HG03159 (cell line): ENCODE measurements at regions not wholly inside any gene's neighbourhood (a gene's known extent, or its start where the extent isn't known, plus 50 kb on each side); places are given as distances from the start of the nearest gene placed in this dataset.
"Not testable (repeated sequence)": the region's sequence is repeated elsewhere in the genome, so short reads cannot be mapped to it uniquely, and the experiment has no call there.

ENCODE experiments used
- ATAC-seq: cut with Tn5 transposase; IDR thresholded peaks from one replicate; pipeline ENCODE4 v1.9.1; 2021; ENCODE audit warnings: mild to moderate bottlenecking, moderate library complexity; ENCODE audit not compliant: unreplicated experiment

DNA sequence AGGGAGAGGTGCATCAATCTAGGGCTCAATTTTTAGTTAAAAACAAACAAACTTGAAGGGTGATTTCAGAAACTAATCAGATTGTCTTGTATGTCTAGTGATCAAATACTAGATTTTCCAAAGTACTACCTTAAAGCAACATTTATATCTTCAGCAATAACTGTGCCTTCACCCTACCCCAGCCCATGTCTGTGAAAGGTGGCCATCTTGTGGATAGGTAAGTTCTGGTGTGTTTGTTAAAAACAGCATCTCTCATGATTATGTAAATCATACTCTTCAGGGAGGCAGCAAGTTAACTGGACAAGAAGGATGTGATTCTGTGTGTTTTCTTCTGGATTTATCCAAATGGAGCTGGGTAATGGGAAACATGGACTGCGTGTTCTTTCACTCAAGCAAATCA is 81.4 kb upstream of the ACSL1 start:
- ATAC-seq: no peak

DNA sequence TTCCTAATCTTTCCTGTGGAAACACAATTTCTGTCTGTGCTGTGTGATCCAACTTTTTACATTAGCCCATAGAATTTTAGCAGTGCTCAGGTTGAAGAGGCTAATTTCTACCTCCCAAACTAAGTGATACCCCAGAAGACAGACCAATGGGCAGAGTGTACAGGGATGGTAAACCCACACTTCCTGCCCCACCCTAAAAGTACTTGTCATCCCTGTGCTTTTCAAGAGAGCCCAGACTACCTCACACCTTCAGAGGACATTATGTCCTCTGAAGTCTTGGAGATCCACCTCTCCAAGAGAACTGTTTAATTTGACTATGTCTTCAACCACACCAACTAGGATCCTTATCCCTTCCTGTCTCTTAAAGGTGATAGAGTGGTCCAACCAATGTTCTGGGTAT is 82.0 kb upstream of the ACSL1 start:
- ATAC-seq: no peak

DNA sequence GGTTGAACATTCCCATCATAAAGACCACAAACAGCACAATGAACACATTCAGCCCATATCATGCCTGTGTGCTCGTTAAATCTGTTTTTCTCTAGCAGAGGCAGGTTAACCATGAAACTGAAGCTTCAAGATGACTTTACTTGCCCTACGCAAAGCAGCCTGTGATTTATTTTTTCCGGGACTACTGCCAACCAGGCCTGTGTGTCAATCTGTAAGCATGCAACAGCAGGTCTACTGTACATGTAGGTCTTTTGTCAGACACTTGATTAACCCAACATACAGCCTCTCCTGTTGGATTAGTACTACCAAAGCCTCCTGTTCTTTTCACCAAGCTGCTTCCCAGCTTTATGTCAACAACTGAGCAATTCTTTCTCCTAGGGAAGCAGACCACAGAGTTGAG is 85.5 kb upstream of the ACSL1 start:
- no peak for ATAC-seq

DNA sequence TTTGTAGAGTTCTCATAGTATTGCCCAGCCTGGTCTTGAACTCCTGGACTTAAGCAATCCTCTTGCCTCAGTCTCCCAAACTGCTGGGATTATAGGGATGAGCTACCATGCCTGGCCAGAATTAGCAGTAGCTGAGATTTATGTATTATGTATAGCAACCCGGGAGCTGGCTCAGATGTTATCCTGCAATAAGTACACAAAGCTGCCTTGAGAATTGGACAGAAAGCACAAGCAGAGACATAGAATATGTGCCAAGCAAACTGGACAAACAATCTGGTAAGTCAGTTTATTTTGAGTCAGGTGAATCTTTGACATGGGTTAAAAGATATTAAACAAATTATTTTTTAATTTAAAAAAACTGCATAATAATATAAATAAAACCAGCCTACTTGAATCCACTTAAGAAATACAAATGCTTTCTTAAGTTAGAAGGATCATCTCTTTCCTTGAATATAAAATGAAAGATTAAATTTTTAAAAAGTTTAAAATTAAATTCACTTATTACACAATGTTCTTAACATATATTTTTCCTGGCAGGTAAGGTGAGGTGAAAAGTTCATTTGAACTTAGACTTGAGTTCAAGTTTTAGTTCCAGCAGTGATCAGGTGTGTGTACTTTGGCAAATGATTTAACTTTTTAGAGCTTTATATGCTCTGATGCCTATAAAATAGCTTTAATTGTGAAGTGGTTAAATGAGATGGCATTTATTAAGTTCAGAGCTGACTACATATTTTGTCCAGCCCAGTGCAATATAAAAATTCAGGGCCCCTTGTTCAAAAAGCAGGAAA is 87.8 kb upstream of the ACSL1 start:
- ATAC-seq: no peak

DNA sequence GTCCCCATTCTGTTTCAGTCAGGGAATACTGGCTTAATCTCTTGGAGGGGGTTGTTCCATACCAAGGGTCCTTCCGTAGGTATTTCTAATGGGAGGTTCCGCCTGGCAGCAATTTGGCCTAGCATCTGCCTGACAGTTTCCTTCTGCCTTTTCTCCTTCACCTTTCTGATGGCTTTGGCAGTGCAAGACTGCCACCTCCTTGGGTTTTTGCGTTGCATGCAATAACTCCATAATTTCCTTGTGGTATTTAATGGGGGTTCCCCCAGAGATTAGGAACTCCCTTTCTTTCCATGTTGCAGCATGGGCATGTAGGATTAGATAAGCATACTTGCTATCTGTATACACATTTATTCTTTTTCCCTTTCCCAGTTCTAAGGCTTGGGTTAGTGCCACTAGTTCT is 93.0 kb upstream of the ACSL1 start:
- not testable (repeated sequence) for ATAC-seq

DNA sequence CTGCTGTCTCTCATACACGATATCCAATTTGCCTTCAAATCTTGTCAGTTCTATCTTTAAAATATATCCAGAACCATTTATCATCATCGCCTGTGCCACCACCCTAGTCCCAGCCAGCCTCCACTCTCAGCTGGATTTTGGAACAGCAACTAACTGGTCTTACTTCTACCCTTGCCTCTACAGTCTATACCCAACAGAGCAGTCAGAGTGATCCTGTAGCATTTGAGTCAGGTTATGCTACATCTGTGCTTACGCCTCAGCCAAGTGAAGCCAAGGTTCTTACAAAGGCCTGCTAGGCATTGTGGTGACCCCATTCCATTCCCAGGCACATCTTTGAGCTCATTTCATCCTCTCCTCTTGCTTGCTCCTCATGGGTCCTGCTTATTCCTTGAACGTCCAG is 95.7 kb upstream of the ACSL1 start:
- no peak for ATAC-seq

DNA sequence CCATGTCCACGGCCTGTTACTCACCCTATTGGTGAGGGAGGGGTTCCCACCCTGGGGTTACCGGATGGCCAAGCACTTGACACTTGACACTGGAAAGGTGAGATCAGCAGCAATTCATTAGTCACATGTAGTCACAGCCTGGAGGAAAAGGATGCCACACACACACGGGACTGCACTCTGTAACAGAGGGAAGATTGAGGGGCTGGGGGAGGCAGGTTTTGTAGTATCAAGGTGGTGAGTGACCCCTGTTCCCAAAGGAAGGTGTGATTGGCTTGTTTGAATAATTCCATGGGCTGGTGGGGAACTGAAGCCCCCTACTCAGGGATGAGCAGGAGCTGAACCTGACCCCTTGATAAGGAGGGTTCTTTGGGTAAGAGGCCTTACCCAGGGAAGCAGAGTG is 96.0 kb upstream of the HELT start:
- no peak for ATAC-seq

DNA sequence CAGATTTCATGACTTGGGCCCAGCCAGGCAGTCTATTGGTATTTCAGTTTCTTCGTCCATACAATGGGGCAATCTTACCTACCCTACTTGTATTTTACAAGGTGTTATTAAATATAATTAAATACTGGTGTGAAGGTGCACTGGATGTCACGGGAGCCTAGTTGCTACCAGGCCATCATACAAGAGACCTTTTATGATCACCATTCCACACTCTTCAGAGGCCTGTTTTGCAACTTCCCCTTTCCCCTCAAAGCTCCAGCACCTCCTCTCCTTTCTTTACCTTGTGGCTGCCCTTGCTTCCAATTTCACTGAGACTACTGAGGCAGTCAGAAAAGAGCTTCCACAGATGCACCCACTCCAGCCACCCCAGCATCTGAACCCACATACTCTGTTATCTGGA is 93.8 kb upstream of the HELT start:
- no peak for ATAC-seq

DNA sequence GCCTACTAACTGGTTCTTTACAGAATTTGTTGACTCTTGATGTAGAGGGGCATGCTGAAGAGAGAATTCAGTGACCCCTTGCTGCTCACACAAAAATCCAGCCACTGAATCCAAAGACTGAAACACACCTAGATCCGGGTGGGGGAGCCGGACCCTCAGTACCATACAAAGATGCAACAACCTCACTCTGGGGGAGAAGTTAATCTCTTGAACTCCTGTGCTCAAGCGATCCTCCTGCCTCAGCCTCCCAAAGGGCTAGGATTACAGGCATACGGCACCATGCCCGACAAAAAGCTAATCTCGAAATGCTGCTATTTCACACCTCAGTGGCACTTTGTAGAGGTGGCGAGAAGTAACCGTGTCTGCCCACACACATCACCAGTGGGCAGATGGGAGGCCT is 88.8 kb upstream of the HELT start:
- ATAC-seq: no peak

DNA sequence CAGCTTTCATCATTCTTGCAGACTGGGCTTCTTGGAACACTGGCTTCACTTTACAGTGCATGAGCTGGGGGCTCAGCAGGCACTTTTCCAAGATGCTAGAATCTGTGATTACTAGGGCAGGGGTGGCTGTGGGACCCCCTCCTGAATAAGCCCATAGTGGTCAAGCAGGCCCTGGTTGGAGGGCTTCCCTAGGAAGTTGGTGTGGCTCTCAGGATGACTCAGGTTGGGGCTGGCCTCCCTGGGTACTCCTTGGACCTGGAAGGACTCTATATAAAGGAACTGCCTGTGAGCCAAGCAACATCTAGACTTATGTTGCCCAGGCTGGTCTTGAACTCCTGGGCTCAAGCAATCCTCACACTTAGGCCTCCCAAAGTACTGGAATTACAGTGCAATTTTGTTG is 88.3 kb upstream of the HELT start:
- ATAC-seq: no peak

DNA sequence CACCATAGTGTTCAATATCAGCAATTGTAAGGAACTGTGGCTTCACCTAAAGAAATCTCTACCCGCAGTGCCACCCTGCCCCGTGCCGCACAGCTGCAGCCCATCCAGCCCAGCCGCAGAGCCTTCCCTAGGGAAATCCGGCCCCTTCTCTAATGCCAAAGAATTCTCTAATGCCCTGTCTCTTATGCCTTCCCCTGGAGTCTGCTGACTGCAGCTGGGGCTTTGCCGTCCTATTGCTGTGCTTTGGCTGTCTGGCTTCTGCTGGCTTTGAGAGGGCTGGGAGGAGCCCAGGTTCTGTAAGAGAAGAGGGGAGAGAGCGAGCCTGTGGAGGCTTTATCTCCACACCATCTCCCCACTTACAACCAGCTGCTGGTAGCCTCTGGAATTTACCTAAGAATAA is 85.9 kb upstream of the HELT start:
- no peak for ATAC-seq

DNA sequence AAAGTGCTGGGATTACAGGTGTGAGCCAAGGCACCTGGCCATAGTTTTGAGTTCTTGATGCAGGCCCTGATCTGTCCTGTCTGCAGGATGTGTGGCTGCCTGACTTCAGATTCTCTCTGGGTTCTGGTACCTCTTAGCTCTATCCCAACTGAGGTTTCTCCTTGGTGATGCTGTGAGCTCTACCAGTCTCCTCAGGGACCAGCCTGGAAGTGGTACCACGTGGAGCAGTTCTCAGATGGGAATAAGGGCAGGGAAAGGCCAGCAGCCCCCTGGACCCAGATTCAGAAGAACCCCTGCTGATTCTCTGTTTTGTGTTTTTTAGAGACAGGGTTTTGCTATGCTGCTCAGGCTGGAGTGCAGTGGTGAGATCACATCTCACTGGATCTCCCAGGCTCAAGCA is 85.0 kb upstream of the HELT start:
- ATAC-seq: no peak

DNA sequence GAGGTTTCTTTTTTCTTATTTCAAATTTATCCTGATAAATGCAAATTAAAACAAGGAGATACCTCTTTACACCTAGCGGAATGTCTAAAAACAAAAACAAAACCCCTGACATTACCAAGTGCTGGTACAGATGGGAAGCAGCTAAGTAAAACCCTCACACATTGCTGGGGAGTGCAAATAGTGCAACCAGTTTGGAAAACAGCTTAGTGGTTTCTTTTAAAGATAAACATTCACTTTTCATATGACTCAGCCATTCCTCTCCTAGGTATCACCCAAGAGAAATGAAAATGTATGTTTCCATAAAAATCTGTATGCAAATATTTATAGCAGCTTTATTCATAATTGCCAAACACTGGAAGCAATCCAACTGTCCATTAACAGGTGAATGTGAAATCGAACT is 84.1 kb upstream of the HELT start:
- no peak for ATAC-seq

DNA sequence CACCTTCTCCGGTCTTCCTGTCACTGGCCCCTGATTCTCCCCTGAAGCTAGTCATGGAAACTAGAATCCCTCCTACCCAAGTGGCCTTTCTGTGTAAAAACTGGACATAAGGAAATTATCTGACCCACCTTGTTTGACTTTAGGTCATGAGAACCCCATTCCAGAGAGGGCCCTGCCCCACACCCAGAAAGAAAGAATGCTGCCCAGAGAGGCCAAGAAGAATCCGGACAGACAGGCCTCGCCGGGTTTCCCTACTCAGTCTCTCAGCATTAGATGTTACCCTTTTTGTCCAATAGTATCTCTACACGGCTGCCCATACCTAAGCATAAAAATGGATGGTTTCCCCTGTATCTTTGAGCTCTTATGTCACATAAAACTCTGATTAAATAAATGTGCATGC is 83.3 kb upstream of the HELT start:
- no peak for ATAC-seq

DNA sequence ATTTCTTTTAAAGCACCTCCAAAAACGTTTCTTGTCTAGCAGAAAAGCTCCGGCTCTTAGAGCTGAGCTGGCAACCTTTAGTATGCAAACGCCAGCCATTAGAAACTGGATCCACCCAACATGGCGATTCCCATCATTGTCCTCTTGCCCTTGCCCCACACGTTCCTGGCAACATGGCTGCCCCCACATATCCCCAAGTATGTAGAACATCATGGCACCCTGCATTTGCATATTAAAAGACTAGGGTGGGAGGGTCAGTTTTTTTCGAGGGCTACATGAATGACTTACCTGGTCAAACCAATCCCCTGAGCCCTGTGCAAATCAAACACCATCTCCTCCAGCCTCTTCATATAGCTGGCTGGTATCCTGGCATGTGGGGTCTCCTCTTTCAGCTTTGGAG is 82.2 kb upstream of the HELT start:
- no peak for ATAC-seq

DNA sequence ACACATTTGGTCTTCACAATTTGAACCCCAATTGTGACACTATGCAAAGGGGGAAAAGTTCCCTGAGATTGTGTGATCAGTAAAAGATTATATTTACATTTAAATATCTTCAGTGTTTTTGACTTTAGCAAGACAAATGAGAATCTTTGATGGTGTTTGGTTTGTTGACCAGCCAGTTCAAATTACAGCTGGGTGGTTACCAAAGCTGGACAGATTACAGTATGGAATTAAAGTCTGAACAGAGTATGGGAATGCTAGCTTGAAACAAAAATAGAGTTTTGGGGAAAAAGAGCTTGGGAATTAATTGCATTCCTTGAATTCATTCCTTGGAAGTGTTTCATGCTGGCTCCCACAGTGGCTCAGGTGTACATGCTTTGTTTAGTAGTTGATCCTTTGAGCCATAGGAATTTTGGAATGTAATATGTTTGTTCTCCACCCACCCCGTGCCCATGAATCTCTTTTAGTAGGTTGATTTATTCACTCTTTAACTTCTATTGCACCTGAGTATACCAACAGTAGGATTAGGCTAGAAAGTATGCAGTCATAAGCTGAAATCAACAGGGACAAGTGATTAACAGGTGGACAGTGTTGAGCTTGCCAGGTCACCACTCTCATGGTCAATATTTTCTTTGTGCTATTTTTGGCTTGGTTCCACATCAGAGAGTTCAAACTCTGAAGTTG is 81.1 kb upstream of the HELT start:
- ATAC-seq: no peak

DNA sequence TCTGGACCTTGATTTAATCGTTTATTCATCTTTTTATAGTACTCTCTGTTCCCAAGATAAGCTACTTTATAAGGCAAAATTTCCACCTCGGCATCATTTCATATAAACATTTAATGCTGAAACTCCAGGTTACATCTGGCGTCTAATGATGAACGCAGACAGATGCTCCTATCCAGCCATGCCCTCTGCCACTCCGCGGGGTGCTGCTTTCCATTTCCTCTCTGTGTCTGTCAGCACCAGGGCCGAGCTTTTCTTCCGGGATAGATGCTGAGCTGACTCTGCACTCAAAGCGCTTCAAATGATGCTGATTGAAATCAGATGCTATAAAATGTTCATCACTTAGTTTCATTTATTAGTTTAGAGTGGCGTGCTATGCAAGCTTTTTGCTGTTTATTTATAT is 80.5 kb upstream of the HELT start:
- no peak for ATAC-seq

DNA sequence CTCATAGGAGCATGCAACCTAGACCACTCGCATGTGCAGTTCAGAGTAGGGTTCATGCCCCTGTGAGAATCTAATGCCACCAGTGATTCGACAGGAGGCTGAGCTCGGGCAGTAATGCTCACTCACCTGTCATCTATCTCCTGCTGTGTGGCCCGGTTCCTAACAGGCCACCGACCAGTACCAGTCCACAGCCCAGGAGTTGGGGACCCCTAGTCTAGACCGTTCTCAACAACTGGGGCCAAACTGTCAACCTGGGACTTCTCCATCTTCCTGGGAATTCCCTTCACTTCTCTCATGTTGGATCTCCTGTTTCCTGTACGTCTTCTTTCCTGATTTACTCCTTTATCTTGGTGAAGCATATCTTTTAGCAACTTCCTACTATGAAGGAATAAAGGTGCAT is 79.4 kb upstream of the HELT start:
- no peak for ATAC-seq

DNA sequence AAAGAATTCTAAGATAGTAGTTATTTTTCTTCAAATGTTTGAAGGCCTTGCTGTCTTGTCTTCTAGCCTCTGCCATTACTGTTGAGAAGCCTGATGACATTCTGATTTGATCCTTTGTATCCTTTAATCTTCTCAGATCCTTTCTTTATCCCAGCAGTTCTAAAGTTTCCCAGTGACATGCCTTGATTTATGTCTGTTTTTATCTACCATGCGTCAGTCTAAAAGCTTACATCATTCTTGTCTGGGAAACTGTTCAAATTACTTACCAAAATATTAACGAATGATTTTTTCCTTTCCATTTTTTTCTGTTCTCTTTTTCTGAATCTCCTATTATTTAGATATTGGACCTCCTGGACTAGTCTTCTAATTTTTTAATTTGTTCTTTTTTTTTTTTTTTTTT is 78.3 kb upstream of the HELT start:
- no peak for ATAC-seq

DNA sequence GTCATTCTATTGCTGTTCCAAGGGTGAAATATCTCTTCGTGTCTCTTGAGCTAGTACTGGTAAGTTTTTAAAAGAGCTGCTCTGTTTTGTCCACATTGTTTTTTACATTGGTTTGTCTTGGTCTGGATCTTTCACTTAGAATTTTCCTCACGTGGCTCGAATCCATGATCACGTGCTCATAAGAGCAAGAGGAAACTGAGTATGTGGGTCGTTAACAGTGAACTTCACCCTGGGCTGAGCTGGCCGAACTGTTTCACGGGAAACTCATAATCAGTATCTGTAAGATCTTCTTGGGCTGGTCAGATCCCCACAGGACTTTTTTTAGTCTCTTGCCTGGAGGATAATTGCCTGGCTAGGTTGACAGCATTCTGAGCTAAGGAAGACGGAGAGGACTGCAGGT is 77.8 kb upstream of the HELT start:
- ATAC-seq: no peak

DNA sequence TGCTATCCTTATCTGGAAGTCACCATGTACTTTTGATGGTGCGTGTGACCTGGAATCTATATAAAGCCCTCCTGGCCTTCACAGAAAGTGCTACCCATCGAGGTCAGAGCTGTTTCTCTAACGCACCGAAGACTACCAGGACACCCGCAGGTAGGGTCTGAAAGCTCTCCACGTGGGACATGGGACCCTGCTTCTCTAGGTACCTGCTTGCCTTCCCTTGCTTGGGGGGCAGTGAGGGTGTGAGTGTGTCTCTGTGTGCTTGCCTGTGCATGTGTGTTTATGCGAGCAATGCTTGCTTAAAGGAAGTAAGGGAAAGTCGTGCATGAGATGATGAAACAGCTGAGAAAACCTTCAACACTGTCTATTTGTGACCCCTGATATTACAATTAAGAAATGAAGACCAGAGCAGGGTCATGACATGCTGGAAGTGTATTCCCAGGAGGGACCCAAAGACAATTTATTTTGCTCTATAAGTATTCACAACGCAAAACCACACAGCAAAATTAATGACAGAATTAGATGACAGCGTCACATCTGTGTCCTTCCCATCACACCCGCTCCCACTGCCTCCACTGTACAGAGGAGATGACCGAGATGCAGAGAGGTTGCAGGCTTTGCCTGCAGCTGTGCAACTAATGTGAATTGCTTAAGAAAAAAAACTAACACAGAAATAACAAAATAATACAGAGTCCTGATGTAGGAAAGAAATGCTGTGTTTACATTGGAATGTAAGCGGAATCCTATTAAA is 76.4 kb upstream of the HELT start:
- no peak for ATAC-seq
